GM18870 (cell line): ENCODE measurements at regions not wholly inside any gene's neighbourhood (a gene's known extent, or its start where the extent isn't known, plus 50 kb on each side); places are given as distances from the start of the nearest gene placed in this dataset.

ENCODE experiments used
- ATAC-seq: cut with Tn5 transposase; IDR thresholded peaks from one replicate; pipeline ENCODE4 v1.9.1; 2021; ENCODE audit warnings: moderate library complexity; ENCODE audit not compliant: unreplicated experiment

DNA sequence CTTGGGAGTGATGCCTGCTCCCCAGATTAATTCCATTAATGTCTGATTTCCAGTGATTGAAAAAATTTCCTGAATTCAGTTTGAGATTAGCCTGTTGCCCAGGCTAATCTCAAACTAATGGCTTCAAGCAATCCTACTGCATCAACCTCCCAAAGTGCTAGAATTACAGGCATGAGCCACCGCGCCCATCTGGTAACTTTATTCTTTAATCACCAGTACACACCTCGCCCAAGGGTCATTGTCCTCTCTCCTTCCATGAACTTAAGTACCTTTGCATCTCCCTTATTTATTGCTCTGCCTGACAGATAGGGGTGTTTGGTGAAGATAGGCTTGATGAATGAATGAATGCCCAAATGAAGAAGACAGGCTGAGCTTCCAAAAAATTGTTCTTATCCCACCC, 366.5 kb downstream of the SIPA1L2 start:
- ATAC-seq = no peak

GRCh38 chr1:232262991-232263390, 366.9 kb downstream of the SIPA1L2 start:
- no peak for ATAC-seq

- ATAC-seq = no peak
Measured at GRCh38 chr1:232260861-232261260, 369.1 kb downstream of the SIPA1L2 start.

DNA sequence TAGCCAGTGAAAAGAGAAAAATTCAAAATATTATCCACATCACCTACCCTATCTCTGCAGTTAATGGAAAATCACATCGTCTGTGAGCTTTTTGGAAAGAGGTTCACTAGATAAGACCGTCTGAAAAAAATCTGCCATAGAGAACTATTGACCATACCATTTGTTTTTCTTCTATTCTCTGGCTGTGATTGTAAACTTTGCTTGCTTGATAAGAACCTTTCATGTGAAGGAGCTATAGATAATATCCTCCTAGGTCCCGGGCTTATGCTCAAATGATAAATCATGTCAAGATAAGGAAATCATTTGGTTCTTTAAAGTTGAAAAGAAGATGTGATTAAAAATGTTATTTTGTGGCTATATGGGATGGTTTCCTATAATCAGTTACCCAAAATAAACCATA, 369.9 kb downstream of the SIPA1L2 start:
- ATAC-seq = no peak

GRCh38 chr1:232259333-232259732, 370.6 kb downstream of the SIPA1L2 start:
- no peak for ATAC-seq

DNA sequence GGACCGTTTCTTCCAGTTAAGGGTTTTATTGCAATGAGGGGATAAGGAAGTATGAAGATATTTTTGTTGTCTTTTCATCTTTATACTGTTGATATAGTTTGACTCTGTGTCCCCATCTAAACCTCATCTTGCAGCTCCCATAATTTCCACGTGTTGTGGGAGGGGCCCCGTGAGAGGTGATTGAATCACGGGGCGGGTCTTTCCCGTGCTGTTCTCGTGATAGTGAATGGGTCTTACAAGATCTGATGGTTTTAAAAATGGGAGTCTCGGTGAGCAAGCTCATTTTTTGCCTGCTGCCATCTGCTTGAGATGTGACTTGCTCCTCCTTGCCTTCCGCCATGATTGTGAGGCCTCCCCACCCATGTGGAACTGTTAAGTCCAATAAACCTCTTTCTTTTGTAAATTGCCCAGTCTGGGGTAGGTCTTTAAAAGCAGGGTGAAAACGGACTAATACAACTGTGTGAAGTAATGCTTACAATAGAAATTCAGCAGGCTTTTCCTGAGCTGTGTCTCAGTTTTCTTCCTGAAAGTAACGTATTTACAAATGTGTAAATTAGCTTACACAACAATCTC, 377.3 kb downstream of the SIPA1L2 start:
- no peak for ATAC-seq

GRCh38 chr1:232250838-232251237, 379.1 kb downstream of the SIPA1L2 start:
- no peak for ATAC-seq

DNA sequence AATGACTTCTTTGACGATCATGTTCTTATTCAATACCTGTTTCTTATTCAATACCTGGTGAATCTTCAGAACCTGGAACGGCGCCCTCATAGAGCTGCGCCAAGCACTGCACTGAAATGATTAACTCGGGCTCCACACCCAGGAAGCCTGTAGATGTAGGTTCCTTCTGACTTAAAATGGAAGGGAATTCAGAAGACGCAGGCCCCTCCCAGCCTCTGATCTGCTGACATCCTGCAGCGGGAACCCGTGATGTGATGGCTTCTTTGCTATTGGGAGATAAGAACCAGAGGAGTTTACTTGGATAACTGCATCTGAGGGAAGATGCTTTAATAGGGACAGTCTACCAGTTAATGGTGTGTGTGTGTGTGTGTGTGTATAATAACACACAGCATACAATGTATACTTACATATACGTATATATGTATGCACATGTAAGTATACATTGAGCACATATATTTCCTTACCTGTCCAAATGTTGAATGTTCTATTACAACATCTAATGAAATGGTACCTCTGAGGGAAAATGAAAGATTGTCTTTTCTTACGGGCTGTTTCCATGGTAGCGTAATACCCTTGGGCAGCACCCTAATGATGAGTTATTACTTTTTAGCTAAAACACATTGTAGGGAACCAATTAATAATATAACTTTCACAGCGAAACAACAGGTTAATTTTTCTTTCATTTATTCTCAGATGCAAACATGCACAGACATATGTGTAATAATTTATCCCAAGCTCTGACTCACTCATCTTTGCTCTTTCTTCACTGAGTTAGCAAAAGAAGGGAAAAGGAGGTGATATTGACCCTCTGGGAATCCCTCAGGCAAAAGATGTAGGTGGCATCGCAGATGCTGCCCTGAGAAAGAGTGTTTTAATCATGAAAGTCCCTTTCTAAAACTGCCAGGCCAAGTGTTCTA, 379.8 kb downstream of the SIPA1L2 start:
- no peak for ATAC-seq

- no peak for ATAC-seq
Measured at GRCh38 chr1:232249339-232249738, 380.6 kb downstream of the SIPA1L2 start.

GRCh38 chr1:232248276-232248820, 381.6 kb downstream of the SIPA1L2 start:
- ATAC-seq = no peak

GRCh38 chr1:232247669-232248068, 382.3 kb downstream of the SIPA1L2 start:
- no peak for ATAC-seq

- ATAC-seq = no peak
Measured at GRCh38 chr1:232244426-232244825, 385.5 kb downstream of the SIPA1L2 start.

DNA sequence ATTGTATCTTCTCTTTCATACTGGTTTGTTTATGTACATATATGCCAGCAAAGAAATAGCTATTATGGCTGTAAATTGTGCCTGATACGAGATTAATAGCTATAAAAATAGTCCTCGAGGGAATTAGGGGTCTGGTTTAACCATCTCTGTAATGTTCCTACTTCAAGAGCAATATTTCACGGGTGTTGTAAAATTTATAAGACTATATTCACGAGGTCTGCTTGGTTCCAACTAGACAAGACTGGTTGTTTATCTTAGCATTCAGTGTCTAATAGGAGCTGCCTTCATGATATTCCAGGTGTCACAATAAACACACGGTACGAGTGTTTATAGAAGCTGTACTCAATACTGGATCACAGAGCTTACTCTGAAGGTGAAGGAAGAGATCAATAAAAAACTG, 389.9 kb downstream of the SIPA1L2 start:
- ATAC-seq = no peak

DNA sequence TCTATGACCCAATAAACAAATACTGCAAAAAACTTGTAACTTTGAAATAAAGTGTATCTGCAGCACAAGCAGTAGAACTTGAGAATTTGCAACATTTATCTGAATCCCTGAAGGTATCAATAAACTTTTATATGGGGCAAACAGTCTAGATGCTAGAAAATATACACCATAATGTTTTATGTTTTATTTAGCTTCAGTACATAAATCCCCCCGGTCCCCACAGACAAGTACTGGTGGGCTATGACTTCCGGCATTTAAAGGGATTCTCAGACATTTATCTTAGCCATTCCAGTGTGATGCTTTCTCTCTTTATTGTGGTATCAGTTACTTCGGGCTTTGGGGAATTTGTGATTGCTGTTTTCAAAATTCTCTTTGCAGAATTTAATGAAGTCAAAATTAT, 390.4 kb downstream of the SIPA1L2 start:
- ATAC-seq = no peak

DNA sequence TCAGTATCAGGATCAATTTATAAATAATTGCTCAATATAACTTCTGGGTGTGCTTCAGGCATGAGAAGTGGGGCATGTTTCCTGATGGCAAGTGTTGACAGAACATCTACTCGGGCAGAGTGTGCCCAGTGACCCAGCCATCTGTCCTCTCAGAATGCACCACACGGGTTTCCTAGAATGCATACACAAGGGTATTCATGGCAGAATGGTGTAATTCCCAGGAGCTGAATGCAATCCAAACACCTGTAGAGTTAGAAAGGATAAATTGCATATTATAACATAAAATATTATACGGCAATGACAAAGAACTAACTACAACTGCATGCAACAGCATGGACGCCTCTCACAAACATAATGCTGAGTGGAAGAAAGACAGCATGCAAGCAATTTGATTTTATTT, 391.9 kb downstream of the SIPA1L2 start:
- ATAC-seq = no peak

DNA sequence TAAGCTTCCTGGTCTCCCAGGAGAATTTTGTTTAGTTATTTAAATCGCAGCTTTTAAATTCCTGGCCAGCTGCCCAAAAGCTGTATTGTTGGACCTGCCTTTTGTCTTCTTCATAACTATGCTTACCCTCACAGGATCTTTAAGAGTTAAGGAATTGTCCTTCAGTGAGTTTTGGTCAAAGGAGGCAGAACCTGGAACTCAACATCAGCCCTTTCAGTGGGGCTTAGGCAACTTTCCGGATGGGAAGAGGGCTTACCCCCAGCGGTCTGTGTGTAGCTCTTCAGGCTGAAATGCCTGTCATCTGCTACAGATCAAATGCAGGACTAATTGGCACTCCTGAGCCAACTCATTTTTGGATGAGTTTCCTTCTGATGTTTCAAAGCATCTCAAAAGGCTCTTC, 402.6 kb downstream of the SIPA1L2 start:
- no peak for ATAC-seq

DNA sequence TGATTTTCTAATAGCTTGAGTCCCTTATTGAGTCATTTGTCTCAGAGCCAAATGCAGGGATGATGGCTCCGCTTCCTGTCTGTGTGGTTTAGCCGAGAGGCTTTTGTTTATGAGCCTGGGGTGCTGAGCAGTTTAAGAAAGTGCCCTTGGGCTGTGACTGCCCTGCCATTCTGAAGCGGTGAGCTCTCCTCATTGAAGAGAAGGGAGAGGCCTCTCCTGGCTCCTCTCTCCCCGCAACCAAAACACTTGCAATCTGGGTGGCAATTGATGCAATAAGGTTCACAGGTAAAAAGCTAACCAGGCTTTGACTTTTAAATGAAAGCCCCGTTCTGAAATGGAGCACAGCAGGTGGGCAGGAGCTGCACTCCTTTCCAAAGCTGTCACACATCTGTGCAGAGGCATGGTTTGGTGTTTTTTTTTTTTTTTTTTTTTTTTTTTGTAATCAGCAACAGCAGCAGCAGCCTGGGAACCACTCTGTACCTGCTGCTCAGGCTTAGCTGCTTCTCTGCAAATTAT, 403.7 kb downstream of the SIPA1L2 start:
- ATAC-seq = no peak

DNA sequence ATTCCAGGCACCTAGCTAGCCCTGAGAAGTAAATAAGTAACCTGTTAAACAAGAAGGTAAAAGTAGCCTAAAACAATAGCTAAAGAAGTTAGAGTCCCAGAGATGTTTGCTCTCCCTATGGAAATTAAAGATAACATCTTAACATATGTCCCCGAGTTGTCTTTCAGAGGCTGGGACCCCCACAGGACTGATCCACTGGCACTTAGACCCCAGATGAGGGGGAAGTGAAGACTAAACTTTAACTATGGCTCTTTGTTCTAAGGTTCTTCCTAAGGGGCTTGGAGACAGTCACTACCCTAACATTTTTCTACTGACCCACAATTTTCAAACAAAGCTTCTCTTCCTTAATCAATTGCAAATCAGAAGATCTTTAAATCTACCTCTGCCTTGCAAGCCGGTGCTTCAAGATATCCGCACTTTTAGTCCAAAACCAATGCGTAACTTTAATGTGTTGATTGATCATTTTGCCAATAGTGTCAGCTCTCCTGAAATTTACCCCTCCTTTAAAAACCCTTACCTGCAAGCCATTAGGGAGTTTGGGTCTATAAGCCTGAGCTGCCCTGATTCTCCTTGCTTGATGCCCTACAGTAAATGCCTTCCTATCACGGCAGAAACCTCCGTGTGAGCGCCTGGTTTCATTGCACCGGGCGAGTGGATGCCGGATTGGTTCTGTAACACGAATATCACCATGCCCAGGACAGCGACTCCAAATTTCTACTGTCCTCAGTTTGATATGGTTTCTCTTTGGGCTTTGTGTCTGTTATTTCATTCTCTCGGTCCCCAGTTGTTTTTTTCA, 404.4 kb downstream of the SIPA1L2 start:
- ATAC-seq = no peak

DNA sequence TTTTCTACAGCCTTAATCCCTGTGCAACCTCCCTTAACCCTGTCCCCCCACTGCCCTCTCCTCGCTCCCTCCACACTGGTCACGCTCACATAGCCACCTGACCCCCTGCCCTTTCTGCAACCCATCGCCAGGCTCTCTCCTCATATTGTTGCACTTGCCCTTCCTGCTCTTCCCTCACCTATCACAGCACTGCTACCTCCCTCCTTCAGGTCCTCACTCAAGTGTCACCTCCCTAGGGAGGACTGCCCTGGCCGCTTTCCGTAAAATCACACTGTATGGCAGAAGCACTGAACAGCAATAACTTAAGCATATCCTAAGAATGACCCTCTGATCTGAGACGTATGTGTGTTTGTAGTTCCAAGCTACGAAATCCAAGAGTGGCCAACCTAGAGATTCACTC, 406.0 kb downstream of the SIPA1L2 start:
- ATAC-seq = no peak

DNA sequence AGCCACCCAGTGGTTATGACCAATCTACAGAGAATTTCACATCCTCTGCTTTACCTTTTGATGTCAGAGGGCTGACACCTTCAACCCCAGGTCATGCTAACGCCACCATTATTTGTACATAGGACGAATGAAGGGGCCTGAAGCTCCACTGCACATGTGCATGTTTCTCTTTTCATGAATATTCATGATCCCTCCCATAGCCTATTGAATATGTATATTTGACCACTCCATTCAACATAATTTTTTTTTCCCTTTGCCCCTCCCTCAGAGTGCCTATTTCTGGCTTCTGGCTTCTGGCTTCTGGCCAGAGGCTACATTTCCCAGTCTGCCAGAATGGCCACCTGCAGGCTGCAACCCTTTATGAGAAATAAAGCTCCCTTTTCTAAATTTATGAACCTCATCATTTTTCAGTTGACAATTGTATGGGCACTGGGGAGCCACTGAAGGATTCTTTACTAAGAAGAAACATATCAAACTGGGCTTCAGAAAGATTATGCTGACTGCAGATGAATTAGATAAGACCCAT, 406.7 kb downstream of the SIPA1L2 start:
- ATAC-seq = no peak

GRCh38 chr1:232222614-232223013, 407.3 kb downstream of the SIPA1L2 start:
- no peak for ATAC-seq
